HFFc6 (cell line): ENCODE measurements at regions not wholly inside any gene's neighbourhood (a gene's known extent, or its start where the extent isn't known, plus 50 kb on each side); places are given as distances from the start of the nearest gene placed in this dataset.

Experiments used
- DNase-seq: peaks from one replicate; pipeline ENCODE4 v3.0.0-alpha.2; 2018
- H3K27ac Mint-ChIP-seq: 2 replicates; pipeline ENCODE4 v1.8.0; 2020; ENCODE audit warnings: mild to moderate bottlenecking, mixed read lengths
- H3K27me3 Mint-ChIP-seq: 2 replicates; pipeline ENCODE4 v1.8.0; 2021; ENCODE audit warnings: mild to moderate bottlenecking, moderate library complexity, mixed read lengths; ENCODE audit not compliant: insufficient read depth
- H3K36me3 Mint-ChIP-seq: 2 replicates; pipeline ENCODE4 v1.8.0; 2021; ENCODE audit warnings: low read depth, mixed read lengths
- H3K4me1 Mint-ChIP-seq: 2 replicates; pipeline ENCODE4 v1.8.0; 2020; ENCODE audit warnings: low read depth, mixed read lengths
- H3K4me3 Mint-ChIP-seq: 2 replicates; pipeline ENCODE4 v1.8.0; 2020; ENCODE audit warnings: mild to moderate bottlenecking, moderate library complexity, mixed read lengths
- H3K9me3 Mint-ChIP-seq: 2 replicates; pipeline ENCODE4 v1.8.0; 2020; ENCODE audit warnings: mild to moderate bottlenecking, mixed read lengths
- CTCF ChIP-seq: fragments of 200-600 bp; sonication (generic); IDR thresholded peaks from 2 replicates; pipeline ENCODE4 v1.5.0; 2021; ENCODE audit warnings: antibody characterized with exemption, mild to moderate bottlenecking

GRCh38 chr18:22069916-22070315, 99.5 kb upstream of the GATA6 start:
- TF ChIP-seq CTCF: no peak
- Mint-ChIP-seq H3K9me3 (no peaks in the 10 kb centered on the region), H3K27me3 (peaks cover 37% of the 10 kb centered on the region), H3K36me3 (no peaks in the 10 kb centered on the region), H3K27ac (no peak overlapping the region), H3K4me1 (no peaks in the 10 kb centered on the region), H3K4me3 (no peak overlapping the region)
- DNase-seq: no peak

- no peak overlapping the region for H3K4me3 Mint-ChIP-seq
- TF ChIP-seq CTCF: no peak
- H3K36me3 Mint-ChIP-seq: no peaks in the 10 kb centered on the region
- H3K27me3 Mint-ChIP-seq: peaks cover 30% of the 10 kb centered on the region
- no peak for DNase-seq
- no peaks in the 10 kb centered on the region for H3K4me1 Mint-ChIP-seq
- no peak overlapping the region for H3K27ac Mint-ChIP-seq
- no peaks in the 10 kb centered on the region for H3K9me3 Mint-ChIP-seq
These were observed 96.0 kb upstream of the GATA6 start for GRCh38 chr18:22073411-22073810.

GRCh38 chr18:22074282-22075070, 94.9 kb upstream of the GATA6 start:
- H3K4me1 Mint-ChIP-seq: no peaks in the 10 kb centered on the region
- H3K9me3 Mint-ChIP-seq: no peaks in the 10 kb centered on the region
- H3K36me3 Mint-ChIP-seq: no peaks in the 10 kb centered on the region
- no peak overlapping the region for H3K4me3 Mint-ChIP-seq
- no peak overlapping the region for H3K27ac Mint-ChIP-seq
- no peak for DNase-seq
- H3K27me3 Mint-ChIP-seq: peaks cover 25% of the 10 kb centered on the region
- TF ChIP-seq CTCF: no peak

- H3K36me3 Mint-ChIP-seq: no peaks in the 10 kb centered on the region
These were observed 89.4 kb upstream of the GATA6 start for GRCh38 chr18:22080035-22080434.

GRCh38 chr18:22082408-22082807, 87.0 kb upstream of the GATA6 start:
- H3K27me3 Mint-ChIP-seq: peaks cover 19% of the 10 kb centered on the region
- H3K27ac Mint-ChIP-seq: no peak overlapping the region
- no peak overlapping the region for H3K4me3 Mint-ChIP-seq
- no peaks in the 10 kb centered on the region for H3K36me3 Mint-ChIP-seq
- no peak for TF ChIP-seq CTCF
- no peaks in the 10 kb centered on the region for H3K4me1 Mint-ChIP-seq
- no peak for DNase-seq
- H3K9me3 Mint-ChIP-seq: no peaks in the 10 kb centered on the region

More at GRCh38 chr18:22080035-22080434, 89.4 kb upstream of the GATA6 start:
- TF ChIP-seq CTCF: no peak
- no peak overlapping the region for H3K4me3 Mint-ChIP-seq
- no peaks in the 10 kb centered on the region for H3K4me1 Mint-ChIP-seq
- peaks cover 12% of the 10 kb centered on the region for H3K27me3 Mint-ChIP-seq
- DNase-seq: no peak
- no peaks in the 10 kb centered on the region for H3K9me3 Mint-ChIP-seq
- no peak overlapping the region for H3K27ac Mint-ChIP-seq
